IMR-90 (cell line): ENCODE measurements at regions not wholly inside any gene's neighbourhood (a gene's known extent, or its start where the extent isn't known, plus 50 kb on each side); places are given as distances from the start of the nearest gene placed in this dataset.

Source experiments
- ATAC-seq: fragments of 200-7000 bp; cut with Tn5 transposase; 2 replicates; pipeline ENCODE4 v1.9.1; 2020; ENCODE audit warnings: low read depth, mild to moderate bottlenecking, moderate library complexity
- BruUV-seq: library from RNA; stranded (reverse); fragments of 400-500 nt; replicated peaks from 2 replicates; lab custom pipeline; 2021; lab: Mats Ljungman, UMichigan
- CTCF ChIA-PET: fragments of 300-600 bp; formaldehyde crosslinking; extraction: SDS; loops from one replicate; lab custom pipeline; 2021; ENCODE audit warnings: antibody characterized with exemption; lab: Yijun Ruan, JAX
- POLR2A ChIA-PET: fragments of 300-600 bp; sonication (Branson Sonifier 250); formaldehyde crosslinking; loops from one replicate; lab custom pipeline; 2022; ENCODE audit warnings: antibody characterized with exemption; ENCODE audit not compliant: unreplicated experiment; lab: Charles Lee
- DNase-seq: peaks from one replicate; pipeline ENCODE4 v3.0.0; 2013
- H2AFZ ChIP-seq: replicated peaks from 2 replicates; pipeline ENCODE3; 2013; ENCODE audit warnings: low read length, mild to moderate bottlenecking; ENCODE audit not compliant: poor library complexity
- H2AK5ac ChIP-seq: 2 replicates; pipeline ENCODE4 v1.6.1; 2013; ENCODE audit warnings: low read depth, low read length, inconsistent platforms
- H2AK9ac ChIP-seq: replicated peaks from 2 replicates; pipeline ENCODE3; 2013; ENCODE audit warnings: mild to moderate bottlenecking, low read depth, low read length, moderate library complexity; ENCODE audit not compliant: poor library complexity
- H2BK120ac ChIP-seq: 2 replicates; pipeline ENCODE4 v1.6.1; 2013; ENCODE audit warnings: low read depth, low read length, inconsistent platforms
- H2BK15ac ChIP-seq: 3 replicates; pipeline ENCODE4 v1.6.1; 2013; ENCODE audit warnings: low read depth, low read length, inconsistent platforms
- H2BK20ac ChIP-seq: 2 replicates; pipeline ENCODE4 v1.6.1; 2013; ENCODE audit warnings: low read depth, mild to moderate bottlenecking, inconsistent platforms, low read length, moderate library complexity
- H2BK5ac ChIP-seq: 2 replicates; pipeline ENCODE4 v1.6.1; 2013; ENCODE audit warnings: mild to moderate bottlenecking, low read depth, low read length, inconsistent platforms; ENCODE audit not compliant: poor library complexity, severe bottlenecking
- H3K14ac ChIP-seq: replicated peaks from 2 replicates; pipeline ENCODE4 v1.6.1; 2013; ENCODE audit warnings: low read depth, low read length, inconsistent platforms
- H3K18ac ChIP-seq: 2 replicates; pipeline ENCODE4 v1.6.1; 2013; ENCODE audit warnings: low read depth, low read length, control low read depth
- H3K23ac ChIP-seq: 2 replicates; pipeline ENCODE4 v1.6.1; 2013; ENCODE audit warnings: low read depth, low read length, inconsistent platforms
- H3K27ac ChIP-seq: 2 replicates; pipeline ENCODE4 v1.5.1; 2013; ENCODE audit warnings: mild to moderate bottlenecking, control low read depth, low read length; ENCODE audit not compliant: insufficient read depth
- H3K27me3 ChIP-seq: 2 replicates; pipeline ENCODE4 v1.6.1; 2013; ENCODE audit warnings: low read length; ENCODE audit not compliant: control insufficient read depth, insufficient read depth
- H3K36me3 ChIP-seq: 2 replicates; pipeline ENCODE4 v1.6.1; 2013; ENCODE audit warnings: low read length, mixed read lengths; ENCODE audit not compliant: control insufficient read depth, insufficient read depth
- H3K4ac ChIP-seq: 2 replicates; pipeline ENCODE4 v1.6.1; 2013; ENCODE audit warnings: low read depth, low read length, inconsistent platforms
- H3K4me1 ChIP-seq: 2 replicates; pipeline ENCODE4 v1.6.1; 2013; ENCODE audit warnings: low read length, mixed read lengths; ENCODE audit not compliant: control insufficient read depth, insufficient read depth
- H3K4me2 ChIP-seq: 2 replicates; pipeline ENCODE4 v1.6.1; 2013; ENCODE audit warnings: low read depth, mild to moderate bottlenecking, control low read depth, low read length, moderate library complexity
- H3K4me3 ChIP-seq: 2 replicates; pipeline ENCODE4 v1.5.1; 2013; ENCODE audit warnings: low read depth, mild to moderate bottlenecking, control low read depth, low read length, moderate library complexity; ENCODE audit not compliant: insufficient read depth
- H3K56ac ChIP-seq: 2 replicates; pipeline ENCODE4 v1.6.1; 2013; ENCODE audit warnings: low read length, inconsistent platforms; ENCODE audit not compliant: insufficient read depth; ENCODE audit errors: extremely low read depth
- H3K79me1 ChIP-seq, 2 experiments: 2 replicates each; pipeline ENCODE4 v1.6.1; 2013; ENCODE audit warnings: low read length in 2 of 2, inconsistent platforms in 1 of 2, low read depth in 1 of 2
- H3K9ac ChIP-seq: 2 replicates; pipeline ENCODE4 v1.6.1; 2013; ENCODE audit warnings: low read depth, low read length, control low read depth
- H3K9me1 ChIP-seq: 2 replicates; pipeline ENCODE4 v1.6.1; 2013; ENCODE audit warnings: low read length, inconsistent platforms; ENCODE audit not compliant: insufficient read depth
- H3K9me3 ChIP-seq: 2 replicates; pipeline ENCODE4 v1.6.1; 2013; ENCODE audit warnings: low read length; ENCODE audit not compliant: control insufficient read depth, insufficient read depth
- H4K20me1 ChIP-seq: 2 replicates; pipeline ENCODE4 v1.6.1; 2013; ENCODE audit warnings: low read length, inconsistent platforms; ENCODE audit not compliant: insufficient read depth
- H4K5ac ChIP-seq: 2 replicates; pipeline ENCODE4 v1.6.1; 2013; ENCODE audit warnings: mild to moderate bottlenecking, low read depth, low read length, control low read depth
- H4K8ac ChIP-seq, 2 experiments: 2 replicates each; pipeline ENCODE4 v1.6.1; 2013; ENCODE audit warnings: low read depth in 2 of 2, low read length in 2 of 2, control low read depth in 1 of 2, inconsistent platforms in 1 of 2
- H4K91ac ChIP-seq: 2 replicates; pipeline ENCODE4 v1.6.1; 2013; ENCODE audit warnings: low read depth, low read length, inconsistent platforms; ENCODE audit not compliant: insufficient read depth
- POLR2A ChIP-seq: IDR thresholded peaks from 2 replicates; pipeline ENCODE4 v1.6.1; 2012; ENCODE audit warnings: mild to moderate bottlenecking, low read depth, low read length
- RFX5 ChIP-seq: IDR thresholded peaks from 2 replicates; pipeline ENCODE4 v1.8.0; 2012; ENCODE audit warnings: low read depth, mild to moderate bottlenecking, low read length, moderate library complexity
- WGBS, 2 experiments: methylation state at CpG; one replicate each; pipeline versions ENCODE4 v1.1.5 to v1.1.7; 2013; ENCODE audit warnings: missing lambda C conversion rate in 2 of 2; ENCODE audit not compliant: insufficient read length in 1 of 2; ENCODE audit errors: extremely low coverage in 2 of 2; 5-methylcytosine and 5-hydroxymethylcytosine counted together
- dilution Hi-C: fragments of 300-500 bp; cut with HindIII; formaldehyde crosslinking; loops from one replicate; pipeline ENCODE4 v1.14.3; 2018; ENCODE audit warnings: low sequenced_read_pairs; ENCODE audit not compliant: unreplicated experiment
- in situ Hi-C: fragments of 300-500 bp; cut with MboI; formaldehyde crosslinking; loops from 3 replicates; pipeline ENCODE4 v1.14.3; 2019; ENCODE audit warnings: low sequenced_read_pairs, inconsistent platforms, mixed read lengths
- intact Hi-C: fragments of 100-400 bp; cut with micrococcal nuclease; formaldehyde crosslinking; loops from 2 replicates; pipeline ENCODE4 v1.10.0; 2022
- TF ChIP-seq, protein P1 (sequence below): fragments of 150-350 bp; IDR thresholded peaks from 2 replicates; pipeline ENCODE4 v1.6.1; 2017; ENCODE audit warnings: mild to moderate bottlenecking, antibody characterized with exemption, low read length, low read depth

DNA sequence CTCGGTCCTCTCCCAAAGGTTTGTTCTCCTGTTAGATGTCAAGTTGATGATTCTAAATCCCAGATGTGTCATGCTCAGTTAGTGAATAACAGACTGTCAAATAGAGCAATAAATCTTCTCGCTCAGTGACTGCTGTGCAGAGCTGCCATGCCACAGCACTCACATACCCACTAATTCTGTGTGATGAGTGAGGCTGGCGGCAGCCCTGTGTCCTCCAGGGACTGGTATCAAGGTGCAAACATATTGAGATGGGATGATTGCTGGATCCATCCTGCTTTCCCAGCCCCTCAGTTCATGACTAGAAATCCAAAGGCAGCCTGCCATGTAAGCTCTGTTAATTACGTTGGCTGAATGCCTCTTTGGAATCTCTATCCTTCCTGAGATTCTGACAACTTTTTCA is 103.9 kb downstream of the OLIG3 start:
- intact Hi-C loops (no loop called here), dilution Hi-C loops (no loop called here), in situ Hi-C loops (no loop called here)
- DNase-seq (no peak), ATAC-seq (no peak)
- Histone ChIP-seq H3K36me3 (no peaks in the 10 kb centered on the region), H2BK5ac (no peak overlapping the region), H3K14ac (no peak overlapping the region), H2AK9ac (no peak overlapping the region), H3K4me2 (no peak overlapping the region), H2BK120ac (no peak overlapping the region), H3K18ac (no peak overlapping the region), H3K23ac (no peak overlapping the region), H3K27ac (no peak overlapping the region), H4K5ac (no peak overlapping the region), H2BK15ac (no peak overlapping the region), H3K79me1 (no peaks in the 10 kb centered on the region), H3K4me3 (no peak overlapping the region), H3K4me1 (no peaks in the 10 kb centered on the region), H2BK20ac (no peak overlapping the region), H3K4ac (no peak overlapping the region), H3K9me1 (no peaks in the 10 kb centered on the region), H4K20me1 (no peaks in the 10 kb centered on the region), H2AK5ac (no peak overlapping the region), H4K8ac (no peak overlapping the region), H2AFZ (no peak overlapping the region), H3K27me3 (no peaks in the 10 kb centered on the region; the same call in 1 of the 2 replicates), H4K91ac (no peak overlapping the region), H3K56ac (no peak overlapping the region), H3K9me3 (no peaks in the 10 kb centered on the region), H3K9ac (no peak overlapping the region)
- ChIA-PET POLR2A (no interaction called here), CTCF (no interaction called here)
- WGBS, 2 experiments, result no CpG with 5 or more reads among the region's 4 CpGs
- no TSS peak for BruUV-seq
- TF ChIP-seq, protein P1, sequence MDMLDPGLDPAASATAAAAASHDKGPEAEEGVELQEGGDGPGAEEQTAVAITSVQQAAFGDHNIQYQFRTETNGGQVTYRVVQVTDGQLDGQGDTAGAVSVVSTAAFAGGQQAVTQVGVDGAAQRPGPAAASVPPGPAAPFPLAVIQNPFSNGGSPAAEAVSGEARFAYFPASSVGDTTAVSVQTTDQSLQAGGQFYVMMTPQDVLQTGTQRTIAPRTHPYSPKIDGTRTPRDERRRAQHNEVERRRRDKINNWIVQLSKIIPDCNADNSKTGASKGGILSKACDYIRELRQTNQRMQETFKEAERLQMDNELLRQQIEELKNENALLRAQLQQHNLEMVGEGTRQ, result no peak
- no peak for TF ChIP-seq RFX5
- no peak for TF ChIP-seq POLR2A
